ENCODE measurements at regions not wholly inside any gene's neighbourhood (a gene's known extent, or its start where the extent isn't known, plus 50 kb on each side); places are given as distances from the start of the nearest gene placed in this dataset.

DNA sequence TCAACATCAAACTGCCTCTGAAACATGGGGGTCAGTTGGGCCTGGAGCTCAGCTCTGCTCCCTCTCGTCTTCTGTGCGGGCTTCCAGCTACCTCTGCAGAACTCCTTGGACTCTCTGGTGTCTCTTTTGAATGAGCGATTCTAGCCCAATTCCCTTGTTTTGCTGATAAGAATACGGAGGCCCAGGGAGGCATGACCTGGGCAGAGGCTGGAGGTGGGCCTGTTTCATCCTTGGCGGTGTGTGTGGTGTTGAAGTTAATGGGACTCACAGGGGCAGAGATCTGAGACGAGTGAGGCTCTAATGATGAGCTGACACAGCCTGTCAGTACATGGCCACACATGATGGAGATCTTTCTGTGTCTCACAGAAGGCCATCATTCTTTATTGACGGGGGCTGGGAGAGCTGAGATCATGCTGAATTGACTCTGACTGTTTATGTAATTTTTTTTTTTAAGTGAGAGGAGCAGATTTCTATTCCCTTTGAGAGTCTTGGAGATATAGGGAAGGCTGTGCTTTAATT is 134.5 kb downstream of the URB2 start:
- Mint-ChIP-seq H3K9me3 (peaks cover 4% of the 10 kb centered on the region), H3K27me3 (peaks cover 16% of the 10 kb centered on the region), H3K4me1 (ENCODE audit: unreplicated experiment) (no peaks in the 10 kb centered on the region), H3K27ac (no peak overlapping the region), H3K36me3 (no peaks in the 10 kb centered on the region), H3K4me3 (no peak overlapping the region)
- DNase-seq (ENCODE audit: extremely low spot score, unreplicated experiment): no peak
- TF ChIP-seq, protein P1, sequence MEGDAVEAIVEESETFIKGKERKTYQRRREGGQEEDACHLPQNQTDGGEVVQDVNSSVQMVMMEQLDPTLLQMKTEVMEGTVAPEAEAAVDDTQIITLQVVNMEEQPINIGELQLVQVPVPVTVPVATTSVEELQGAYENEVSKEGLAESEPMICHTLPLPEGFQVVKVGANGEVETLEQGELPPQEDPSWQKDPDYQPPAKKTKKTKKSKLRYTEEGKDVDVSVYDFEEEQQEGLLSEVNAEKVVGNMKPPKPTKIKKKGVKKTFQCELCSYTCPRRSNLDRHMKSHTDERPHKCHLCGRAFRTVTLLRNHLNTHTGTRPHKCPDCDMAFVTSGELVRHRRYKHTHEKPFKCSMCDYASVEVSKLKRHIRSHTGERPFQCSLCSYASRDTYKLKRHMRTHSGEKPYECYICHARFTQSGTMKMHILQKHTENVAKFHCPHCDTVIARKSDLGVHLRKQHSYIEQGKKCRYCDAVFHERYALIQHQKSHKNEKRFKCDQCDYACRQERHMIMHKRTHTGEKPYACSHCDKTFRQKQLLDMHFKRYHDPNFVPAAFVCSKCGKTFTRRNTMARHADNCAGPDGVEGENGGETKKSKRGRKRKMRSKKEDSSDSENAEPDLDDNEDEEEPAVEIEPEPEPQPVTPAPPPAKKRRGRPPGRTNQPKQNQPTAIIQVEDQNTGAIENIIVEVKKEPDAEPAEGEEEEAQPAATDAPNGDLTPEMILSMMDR (conservative IDR thresholded peaks at IDR 0.05): no peak

DNA sequence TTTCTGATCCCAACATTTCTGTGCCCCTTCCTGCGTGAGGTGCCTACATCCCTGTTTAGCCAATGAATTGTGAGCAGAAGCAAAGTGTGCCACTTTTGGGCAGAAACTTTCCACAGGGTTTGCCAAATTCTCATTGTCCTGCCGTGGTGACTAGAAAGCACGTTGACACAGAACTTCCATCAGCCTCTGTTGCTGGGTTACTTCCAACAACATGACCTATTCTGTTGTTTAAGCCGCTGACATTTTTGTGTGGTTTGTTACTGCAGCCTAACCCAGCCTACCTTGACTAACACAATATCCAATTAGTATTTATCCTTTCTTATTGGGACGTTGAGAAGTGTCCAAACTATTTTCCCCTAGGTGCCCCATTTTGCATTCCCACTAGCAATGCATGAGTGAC is 136.8 kb downstream of the URB2 start:
- TF ChIP-seq, protein P1 (conservative IDR thresholded peaks at IDR 0.05): no peak
- no peak overlapping the region for H3K4me3 Mint-ChIP-seq
- H3K9me3 Mint-ChIP-seq: no peaks in the 10 kb centered on the region
- no peaks in the 10 kb centered on the region for H3K4me1 Mint-ChIP-seq (ENCODE audit: unreplicated experiment)
- DNase-seq (ENCODE audit: extremely low spot score, unreplicated experiment): no peak
- H3K36me3 Mint-ChIP-seq: no peaks in the 10 kb centered on the region
- no peak overlapping the region for H3K27ac Mint-ChIP-seq
- peaks cover 23% of the 10 kb centered on the region for H3K27me3 Mint-ChIP-seq

DNA sequence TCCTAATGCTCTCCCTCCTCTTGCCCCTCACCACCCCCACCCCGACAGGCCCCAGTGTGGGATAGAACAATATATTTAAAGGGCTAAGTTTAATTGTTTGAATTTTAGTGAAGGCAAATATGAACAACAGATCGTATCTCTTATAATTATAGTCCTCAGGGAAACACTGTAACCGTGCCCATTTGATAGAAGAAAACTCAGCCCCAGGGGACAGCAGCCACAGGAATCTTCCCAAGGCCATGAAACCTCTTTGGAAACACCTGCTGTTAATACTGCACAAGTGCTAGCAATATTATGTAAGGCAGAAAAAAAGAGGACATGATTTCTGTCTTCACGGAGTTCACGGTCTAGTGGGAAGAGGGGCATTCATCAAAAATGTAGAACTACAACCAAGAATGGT is 142.2 kb downstream of the URB2 start:
- H3K4me1 Mint-ChIP-seq (ENCODE audit: unreplicated experiment): peaks cover 4% of the 10 kb centered on the region
- no peak overlapping the region for H3K4me3 Mint-ChIP-seq
- TF ChIP-seq, protein P1 (conservative IDR thresholded peaks at IDR 0.05): no peak
- H3K27ac Mint-ChIP-seq: no peak overlapping the region
- DNase-seq (ENCODE audit: extremely low spot score, unreplicated experiment): no peak
- H3K9me3 Mint-ChIP-seq: no peaks in the 10 kb centered on the region
- peaks cover 48% of the 10 kb centered on the region for H3K27me3 Mint-ChIP-seq
- H3K36me3 Mint-ChIP-seq: no peaks in the 10 kb centered on the region

- H3K9me3 Mint-ChIP-seq: no peaks in the 10 kb centered on the region
- no peak overlapping the region for H3K27ac Mint-ChIP-seq
- H3K27me3 Mint-ChIP-seq: peaks cover 44% of the 10 kb centered on the region
- H3K4me1 Mint-ChIP-seq (ENCODE audit: unreplicated experiment): peaks cover 4% of the 10 kb centered on the region
- no peaks in the 10 kb centered on the region for H3K36me3 Mint-ChIP-seq
- no peak for DNase-seq (ENCODE audit: extremely low spot score, unreplicated experiment)
- TF ChIP-seq, protein P1 (conservative IDR thresholded peaks at IDR 0.05): no peak
- no peak overlapping the region for H3K4me3 Mint-ChIP-seq
Observed at GRCh38 chr1:229769006-229769405, 143.0 kb downstream of the URB2 start.

DNA sequence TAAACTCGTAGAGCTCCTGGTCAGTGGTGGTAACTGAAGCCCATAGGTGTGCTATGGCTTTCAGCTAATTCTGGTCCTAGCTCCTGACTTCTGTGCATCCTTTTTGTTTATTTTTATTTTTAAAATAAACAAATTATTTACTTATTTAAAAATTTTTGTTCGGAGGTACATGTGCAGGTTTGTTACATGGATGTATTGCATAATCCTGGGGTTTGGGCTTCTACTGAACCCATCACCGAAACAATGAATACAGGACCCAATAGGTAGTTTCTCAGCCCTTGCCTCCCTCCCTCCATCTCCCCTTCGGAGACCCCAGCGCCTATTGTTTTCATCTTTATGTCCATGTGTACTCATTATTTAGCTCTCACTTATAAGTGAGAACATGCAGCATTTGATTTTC is 143.8 kb downstream of the URB2 start:
- no peak overlapping the region for H3K4me3 Mint-ChIP-seq
- H3K9me3 Mint-ChIP-seq: no peaks in the 10 kb centered on the region
- TF ChIP-seq, protein P1 (conservative IDR thresholded peaks at IDR 0.05): no peak
- peaks cover 4% of the 10 kb centered on the region for H3K4me1 Mint-ChIP-seq (ENCODE audit: unreplicated experiment)
- no peak for DNase-seq (ENCODE audit: extremely low spot score, unreplicated experiment)
- H3K36me3 Mint-ChIP-seq: no peaks in the 10 kb centered on the region
- no peak overlapping the region for H3K27ac Mint-ChIP-seq
- H3K27me3 Mint-ChIP-seq: peaks cover 41% of the 10 kb centered on the region

- Mint-ChIP-seq H3K27ac (no peak overlapping the region), H3K4me3 (no peak overlapping the region), H3K4me1 (ENCODE audit: unreplicated experiment) (no peaks in the 10 kb centered on the region), H3K27me3 (peaks cover 22% of the 10 kb centered on the region), H3K36me3 (no peaks in the 10 kb centered on the region), H3K9me3 (no peaks in the 10 kb centered on the region)
- no peak for DNase-seq (ENCODE audit: extremely low spot score, unreplicated experiment)
- TF ChIP-seq, protein P1 (conservative IDR thresholded peaks at IDR 0.05): no peak
Observed at GRCh38 chr1:229778794-229779193, 152.7 kb downstream of the URB2 start.

Data from type B pancreatic cell (in vitro differentiated cells).